GM19023 (cell line): ENCODE measurements at regions not wholly inside any gene's neighbourhood (a gene's known extent, or its start where the extent isn't known, plus 50 kb on each side); places are given as distances from the start of the nearest gene placed in this dataset.
"Not testable (repeated sequence)": the region's sequence is repeated elsewhere in the genome, so short reads cannot be mapped to it uniquely, and the experiment has no call there.

Experiments
- ATAC-seq: cut with Tn5 transposase; IDR thresholded peaks from one replicate; pipeline ENCODE4 v1.9.1; 2021; ENCODE audit warnings: mild to moderate bottlenecking, moderate library complexity; ENCODE audit not compliant: unreplicated experiment

DNA sequence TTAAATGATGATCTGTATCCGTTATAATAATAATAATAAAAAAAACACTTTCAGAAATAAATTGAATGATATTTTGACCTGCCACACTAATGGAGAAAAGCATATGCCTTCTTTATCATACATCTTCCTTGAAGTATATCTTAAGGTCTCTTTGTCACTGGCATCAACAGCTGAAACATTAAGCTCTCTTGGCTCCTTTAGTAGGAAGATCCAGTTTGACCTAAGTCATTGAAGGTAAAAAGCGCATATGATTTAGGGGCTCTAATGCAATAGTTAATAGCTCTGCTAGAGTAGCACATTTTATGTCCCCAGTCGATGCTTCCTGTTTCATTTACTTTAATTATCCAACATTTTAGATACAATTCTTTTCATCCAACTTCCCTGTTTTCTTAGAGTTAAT, 1010.8 kb downstream of the STPG2 start:
- ATAC-seq = no peak

DNA sequence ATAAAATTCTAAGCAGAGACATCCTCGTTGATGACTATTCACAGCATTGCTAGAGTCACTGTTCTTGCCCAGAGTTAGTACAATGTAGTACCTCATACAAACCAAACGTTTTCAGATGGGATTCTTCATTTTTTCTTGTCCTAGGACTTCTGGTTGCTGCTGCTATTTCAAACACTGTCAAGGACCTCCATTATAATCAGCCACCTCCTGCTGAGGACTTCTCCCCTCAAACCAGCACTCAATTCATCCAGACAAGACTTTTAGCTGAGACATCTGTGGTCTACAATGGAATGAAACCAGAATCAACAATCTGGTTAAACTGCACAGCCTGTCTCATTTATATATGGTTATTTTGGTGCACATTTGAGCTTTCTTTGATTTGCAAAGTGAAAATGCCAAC, 1008.8 kb downstream of the STPG2 start:
- no peak for ATAC-seq

DNA sequence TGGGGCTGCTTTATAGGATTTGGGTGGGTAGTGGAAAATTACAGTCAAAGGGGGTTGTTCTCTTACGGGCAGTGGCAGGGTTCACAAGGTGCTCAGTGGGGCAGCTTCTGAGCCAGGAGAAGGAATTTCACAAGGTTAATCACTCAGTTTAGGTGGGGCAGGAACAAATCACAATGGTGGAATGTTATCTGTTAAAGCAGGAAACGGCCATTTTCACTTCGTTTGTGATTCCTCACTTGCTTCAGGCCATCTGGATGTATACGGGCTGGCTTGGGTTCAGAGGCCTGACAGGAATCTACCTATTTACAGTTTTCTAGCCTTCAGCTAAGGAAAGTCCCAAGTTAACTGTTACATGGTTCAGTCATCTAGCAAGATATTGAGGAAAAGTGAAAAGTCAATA, 1003.5 kb downstream of the STPG2 start:
- ATAC-seq = no peak

DNA sequence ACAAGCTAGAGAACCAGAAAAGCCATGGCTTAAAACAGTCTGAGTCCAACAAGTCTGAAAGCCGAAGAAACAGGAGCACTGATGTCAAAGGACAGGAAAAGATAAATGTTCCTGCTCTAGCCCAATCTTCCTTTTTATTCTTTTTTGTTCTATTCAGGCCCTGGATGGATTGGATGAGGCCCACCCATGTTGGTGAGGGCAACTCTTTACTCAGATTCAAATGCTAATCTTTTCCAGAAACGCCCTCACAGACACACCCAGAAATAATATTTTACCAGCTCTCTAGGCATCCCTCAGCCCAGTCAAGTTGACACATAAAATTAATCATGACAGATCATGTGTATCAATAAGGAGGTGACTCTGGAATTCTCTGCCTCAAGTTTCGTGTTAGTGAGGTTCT, 1002.7 kb downstream of the STPG2 start:
- no peak for ATAC-seq

DNA sequence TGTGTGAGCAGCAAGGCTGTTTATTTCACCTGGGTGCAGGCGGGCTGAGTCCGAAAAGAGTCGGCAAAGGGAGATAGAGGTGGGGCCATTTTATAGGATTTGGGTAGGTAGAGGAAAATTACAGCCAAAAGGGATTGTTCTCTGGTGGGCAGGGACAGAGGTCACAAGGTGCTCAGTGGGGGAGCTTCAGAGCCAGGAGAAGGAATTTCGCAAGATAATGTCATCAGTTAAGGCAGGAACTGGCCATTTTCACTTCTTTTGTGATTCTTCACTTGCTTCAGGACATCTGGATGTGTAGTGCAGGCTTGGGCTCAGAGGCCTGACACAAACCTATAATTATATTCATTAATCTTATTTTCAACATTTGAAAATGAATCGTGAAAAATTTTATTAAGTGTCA, 1001.9 kb downstream of the STPG2 start:
- not testable (repeated sequence) for ATAC-seq

DNA sequence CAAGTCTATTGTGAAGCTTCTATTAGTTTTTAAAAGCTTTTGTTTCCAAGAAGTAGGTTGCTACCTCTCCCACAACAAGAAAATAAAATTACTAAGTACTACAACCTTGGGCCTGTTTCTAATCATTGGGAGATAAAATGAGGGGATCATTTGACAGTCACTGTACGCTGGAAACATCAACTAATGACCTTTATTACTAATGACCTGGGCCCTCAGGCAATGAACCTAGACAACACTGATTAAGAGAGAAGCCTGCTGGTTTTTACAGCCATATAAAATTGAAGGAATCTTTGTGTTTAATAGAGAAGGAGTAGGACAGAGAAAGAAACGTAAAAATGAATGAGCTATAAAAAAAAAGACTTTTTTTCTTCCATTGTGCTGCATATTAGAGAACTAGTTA, 1000.9 kb downstream of the STPG2 start:
- ATAC-seq = no peak

DNA sequence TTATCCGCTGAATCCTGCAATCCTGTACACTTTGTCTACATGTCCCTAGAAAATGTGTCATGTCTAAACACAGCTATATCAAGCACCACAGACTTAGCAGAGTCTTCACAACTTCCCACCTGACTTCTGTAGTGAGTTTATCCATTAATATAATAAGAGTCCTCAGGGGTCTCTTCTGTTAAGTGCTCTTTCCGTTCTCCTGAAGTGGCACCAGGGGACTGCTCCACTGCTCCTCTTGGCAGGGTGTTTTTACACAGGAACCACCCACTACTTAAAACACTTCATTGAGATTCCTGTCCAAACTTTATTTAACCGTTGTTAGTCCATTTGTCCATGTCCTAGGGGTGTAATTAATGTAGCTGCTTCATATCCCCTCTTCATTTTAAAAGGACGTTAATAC, 1000.4 kb downstream of the STPG2 start:
- no peak for ATAC-seq

DNA sequence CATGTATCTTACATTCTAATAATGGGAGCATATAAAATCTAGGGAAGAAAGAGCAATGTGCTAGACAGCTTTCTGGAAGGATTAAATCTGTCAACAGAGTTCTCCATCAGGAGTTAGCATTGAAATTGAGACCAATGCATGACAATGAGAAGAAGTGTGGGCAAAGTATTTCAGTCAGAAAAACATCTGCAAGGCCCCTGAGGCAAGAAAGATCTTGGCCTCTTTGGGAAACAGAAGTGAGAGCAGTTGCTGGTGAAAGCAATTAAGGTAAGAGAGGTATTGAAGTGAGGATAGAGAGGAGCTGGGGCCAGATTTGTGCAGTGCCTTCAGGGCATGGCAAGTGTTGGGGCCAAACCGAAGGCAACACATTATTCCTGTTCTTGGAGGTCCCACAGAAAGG, 999.1 kb downstream of the STPG2 start:
- ATAC-seq = no peak

DNA sequence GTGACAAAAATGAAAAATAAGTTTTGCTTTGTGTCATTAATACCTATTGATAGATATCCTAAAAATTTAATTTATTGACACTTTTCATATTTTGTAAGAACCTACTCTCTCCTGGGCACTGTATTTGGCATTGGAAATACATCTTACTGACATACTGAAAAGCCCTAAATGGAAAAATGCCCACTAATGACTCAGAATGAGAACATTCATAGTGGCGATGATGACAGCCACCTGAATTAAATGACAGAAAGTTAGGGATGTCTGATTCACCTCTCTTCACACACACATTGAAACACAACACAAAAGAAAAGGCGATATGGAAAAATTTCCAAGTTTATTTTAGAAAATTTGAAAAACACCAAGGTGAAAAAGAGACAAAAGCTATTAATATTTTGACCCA, 992.3 kb downstream of the STPG2 start:
- ATAC-seq = no peak

DNA sequence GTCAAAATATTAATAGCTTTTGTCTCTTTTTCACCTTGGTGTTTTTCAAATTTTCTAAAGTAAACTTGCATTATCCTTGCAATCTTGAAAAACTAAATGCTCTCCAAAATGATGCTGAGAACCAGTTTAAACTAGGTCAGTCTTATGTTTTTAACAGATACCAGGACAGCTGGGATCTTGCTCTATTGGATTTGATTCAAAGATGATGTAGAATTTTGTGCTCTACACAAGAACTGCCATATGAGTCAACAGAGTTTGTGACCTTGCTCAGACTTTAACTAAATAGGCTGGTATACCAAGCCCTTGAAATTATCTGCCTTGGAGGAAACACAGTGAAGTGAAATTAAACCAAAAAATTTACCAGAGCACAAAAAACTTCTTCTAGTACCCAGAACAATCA, 991.1 kb downstream of the STPG2 start:
- no peak for ATAC-seq

DNA sequence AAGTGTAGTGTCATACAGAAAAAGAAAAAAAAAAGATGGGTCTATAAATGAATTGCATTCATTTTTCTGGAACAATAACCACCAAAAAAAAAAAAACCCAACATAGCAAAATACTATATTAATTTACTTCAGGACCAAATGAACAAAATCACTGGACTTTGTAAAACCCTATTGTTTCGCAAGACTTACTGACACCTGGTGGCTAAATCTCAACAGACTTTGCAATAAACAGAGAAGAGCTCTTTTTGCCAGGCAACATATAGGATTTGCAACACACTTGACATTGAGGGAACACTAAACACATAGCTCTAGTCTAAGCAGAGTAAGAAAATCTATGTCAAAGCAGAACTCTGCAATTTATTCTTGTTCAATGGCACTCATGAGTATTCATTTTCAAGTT, 990.2 kb downstream of the STPG2 start:
- no peak for ATAC-seq

DNA sequence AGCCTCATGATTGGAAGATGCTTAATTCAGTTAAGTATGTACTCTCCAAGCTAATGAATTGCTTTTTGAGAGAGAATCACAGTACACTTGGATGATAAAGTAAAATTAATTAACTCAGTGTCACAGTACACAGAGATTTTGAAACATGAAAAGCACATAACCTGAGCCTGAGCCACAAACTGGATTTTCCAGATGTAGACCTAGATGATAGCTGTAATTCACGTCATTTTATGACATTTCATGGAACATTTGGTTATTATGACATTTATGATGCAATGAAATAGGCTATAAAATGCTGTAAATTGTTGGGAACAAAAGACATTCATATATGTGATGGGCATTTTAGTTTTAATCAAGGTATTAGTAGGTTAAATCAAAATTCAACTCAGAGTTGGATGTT, 983.7 kb downstream of the STPG2 start:
- ATAC-seq = no peak

DNA sequence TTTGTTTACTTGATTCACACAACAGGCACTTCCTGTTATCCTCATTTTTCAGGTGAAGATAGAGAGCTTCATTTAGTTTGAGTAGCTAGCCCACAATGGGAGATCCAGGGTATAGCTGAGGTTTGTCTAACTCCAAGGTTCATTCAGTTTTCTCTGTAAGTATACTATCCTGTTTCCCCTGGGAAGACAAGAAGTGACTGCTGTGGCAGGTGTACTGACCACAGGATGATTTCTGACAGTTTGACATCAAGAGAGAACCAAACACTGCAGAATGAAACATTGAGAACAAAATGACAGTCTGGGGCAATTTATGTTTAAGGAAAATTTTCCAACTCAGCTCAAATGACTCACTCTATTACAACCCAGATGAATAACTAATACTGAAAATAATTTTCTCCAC, 958.0 kb downstream of the STPG2 start:
- ATAC-seq = no peak

DNA sequence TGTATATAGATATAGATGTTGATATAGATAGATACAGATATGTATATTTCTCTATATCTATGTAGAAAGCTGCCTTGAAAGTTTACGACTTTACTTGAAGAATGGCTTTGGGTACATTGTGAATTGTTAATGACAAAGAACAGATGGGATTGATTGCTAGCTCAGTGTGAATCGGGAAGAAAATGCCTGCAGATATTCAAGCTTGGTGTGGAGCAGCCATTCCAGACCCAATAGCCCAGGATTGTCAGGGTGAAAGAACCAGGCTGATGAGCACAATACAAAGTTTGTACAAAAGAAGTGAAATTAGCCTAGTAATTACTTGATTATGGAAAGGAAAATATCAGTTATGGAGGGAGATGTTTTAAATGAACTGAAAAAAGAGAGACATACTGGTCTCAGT, 946.2 kb downstream of the STPG2 start:
- ATAC-seq = no peak

DNA sequence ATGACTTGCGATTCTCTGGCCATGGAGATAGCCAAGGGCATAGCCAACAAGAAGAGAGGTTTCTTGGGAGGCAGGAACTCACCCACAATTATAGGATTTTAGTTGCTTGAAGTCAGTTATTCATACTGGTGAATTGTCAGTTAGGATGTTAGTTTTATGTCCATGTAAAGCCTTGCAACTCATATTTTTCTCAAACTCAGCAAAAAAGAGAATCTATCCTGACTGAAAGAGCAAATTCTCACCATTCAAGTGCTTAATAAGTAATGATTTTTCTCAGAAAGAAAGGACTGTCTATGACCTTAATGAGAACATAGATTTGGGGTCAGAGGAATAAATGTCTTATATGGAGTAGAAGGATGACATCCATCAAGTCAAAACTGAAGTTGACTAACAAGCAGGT, 934.5 kb downstream of the STPG2 start:
- ATAC-seq = no peak

DNA sequence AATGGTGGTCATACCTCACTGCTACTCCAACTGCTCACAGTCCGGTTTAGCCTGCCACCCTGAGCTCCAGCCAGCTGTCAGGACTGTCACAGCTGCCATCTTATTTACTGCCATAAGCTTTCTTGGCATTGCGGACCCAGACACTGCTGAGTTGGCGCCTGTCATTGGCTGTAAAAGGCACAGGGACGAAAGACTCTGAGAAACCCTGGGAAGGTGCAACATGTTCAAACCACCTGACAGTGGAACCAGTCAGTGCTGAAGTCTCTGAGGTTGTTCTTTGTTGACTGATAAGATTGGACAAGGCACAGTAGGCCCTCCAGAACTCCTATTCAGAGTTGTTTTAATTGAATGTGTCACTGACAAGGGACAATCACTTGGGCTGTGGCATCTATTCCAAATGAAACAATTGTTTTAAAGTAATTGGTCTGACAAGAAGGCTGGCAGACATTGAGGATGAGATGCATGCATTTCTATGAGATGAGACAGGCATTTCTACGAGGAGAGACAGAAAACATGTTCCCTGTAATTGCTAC, 927.8 kb downstream of the STPG2 start:
- no peak for ATAC-seq

DNA sequence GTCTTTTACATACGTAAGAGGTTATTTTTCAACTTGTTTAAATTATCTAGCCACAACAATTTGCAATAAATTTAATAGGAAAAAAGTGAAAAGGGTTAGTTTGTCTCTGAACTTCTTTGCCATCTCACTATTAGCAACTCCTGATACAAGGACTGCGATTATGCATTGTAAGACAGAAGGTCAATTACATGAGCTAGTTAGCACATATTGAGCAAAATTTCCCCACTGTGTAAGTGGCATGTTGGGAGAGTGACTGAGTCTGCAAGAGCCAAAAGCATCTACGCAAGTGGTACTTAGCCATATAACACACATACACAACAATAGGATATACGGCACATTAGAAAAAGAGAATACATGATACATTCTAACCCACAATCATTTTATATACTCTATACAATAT, 927.2 kb downstream of the STPG2 start:
- no peak for ATAC-seq

DNA sequence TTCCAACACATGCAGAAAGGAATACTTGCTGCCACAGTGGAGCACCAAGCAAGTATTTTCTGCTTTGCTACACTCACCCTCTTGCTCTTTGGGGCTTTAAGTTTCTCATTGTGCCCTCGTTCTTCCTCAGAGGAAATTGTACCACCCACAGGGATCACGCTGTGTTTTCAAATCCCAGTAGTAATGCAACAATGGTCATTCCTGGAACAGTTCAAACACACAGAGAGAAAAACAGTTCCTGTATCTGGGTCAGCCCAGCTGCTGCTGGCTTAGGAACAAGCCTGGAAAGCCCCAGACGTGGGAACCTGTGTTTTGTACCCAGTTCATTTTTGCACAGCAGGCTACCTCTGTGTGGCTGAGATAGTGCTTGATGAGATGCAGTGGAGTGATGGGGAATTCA, 907.8 kb downstream of the STPG2 start:
- no peak for ATAC-seq

DNA sequence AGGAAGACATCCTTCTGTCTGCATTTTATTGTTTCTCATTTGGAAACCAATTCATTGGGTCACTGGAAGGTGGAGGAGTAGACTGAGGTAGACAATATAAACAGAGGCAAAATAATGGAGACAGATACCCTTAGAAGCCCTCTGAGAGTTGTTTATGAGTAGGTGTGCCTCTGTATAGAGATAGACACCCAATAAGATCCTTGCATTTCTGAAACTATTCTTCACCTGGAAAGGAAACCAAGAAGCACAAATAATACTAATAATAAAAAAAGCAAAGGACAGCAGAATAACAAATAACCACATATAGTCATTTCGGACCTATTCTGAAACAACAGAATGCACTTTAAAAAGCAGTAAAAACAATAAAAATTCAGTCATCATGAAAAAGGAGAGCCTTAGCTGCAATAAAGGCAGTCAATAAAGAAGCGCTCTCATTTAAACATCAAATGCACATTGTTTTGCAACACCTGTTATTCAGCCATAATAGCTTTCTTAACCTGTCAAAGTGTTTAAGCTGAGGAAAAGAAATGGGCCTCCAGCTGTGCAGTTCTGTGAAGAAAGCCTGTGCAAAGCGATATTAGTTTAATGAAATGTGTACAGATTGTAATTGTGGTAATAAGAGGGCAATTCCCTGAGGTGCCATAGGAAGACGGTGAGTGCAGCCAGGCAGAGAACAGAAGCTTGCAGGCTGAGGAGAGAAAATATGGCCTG, 904.2 kb downstream of the STPG2 start:
- ATAC-seq = no peak

DNA sequence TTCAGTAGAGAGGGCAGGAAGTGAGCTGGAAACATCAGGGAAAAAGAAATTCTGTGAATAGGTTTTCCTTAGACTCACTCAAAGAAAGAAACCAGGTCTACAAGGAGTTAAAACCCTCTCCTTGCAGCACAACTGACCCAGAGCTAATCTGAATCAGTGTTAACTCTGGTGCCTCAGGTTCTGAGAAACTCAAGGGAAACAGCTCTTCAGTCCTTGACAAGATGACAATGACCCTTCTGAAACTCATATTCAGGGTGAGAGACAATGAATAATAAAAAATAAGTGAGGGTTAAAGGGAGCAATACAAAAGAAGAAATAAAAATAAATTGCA, 903.6 kb downstream of the STPG2 start:
- no peak for ATAC-seq

DNA sequence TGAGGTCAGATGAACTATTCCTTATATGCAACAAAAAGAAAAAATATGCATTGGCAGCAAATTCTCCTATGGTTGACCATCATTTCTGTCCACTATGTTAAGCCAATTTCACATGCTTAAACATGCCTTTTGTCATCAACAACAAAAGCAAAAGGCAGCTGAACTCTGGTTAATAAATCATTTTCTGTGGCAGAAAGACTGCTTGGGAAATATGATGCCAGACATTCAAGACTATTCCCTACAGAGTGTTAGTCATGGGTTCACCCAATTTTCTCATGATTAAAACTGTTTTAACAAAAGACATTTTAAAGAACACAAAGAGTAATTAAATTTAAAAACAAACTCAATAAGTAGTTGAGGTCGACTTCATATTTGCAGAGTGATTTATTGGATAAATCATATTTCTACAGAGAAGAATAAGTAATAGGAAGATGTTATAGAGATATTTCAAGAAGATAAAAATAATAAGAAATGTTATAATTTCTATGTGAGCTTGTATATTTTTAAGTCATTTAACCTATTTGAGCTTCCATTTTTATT, 890.6 kb downstream of the STPG2 start:
- no peak for ATAC-seq

DNA sequence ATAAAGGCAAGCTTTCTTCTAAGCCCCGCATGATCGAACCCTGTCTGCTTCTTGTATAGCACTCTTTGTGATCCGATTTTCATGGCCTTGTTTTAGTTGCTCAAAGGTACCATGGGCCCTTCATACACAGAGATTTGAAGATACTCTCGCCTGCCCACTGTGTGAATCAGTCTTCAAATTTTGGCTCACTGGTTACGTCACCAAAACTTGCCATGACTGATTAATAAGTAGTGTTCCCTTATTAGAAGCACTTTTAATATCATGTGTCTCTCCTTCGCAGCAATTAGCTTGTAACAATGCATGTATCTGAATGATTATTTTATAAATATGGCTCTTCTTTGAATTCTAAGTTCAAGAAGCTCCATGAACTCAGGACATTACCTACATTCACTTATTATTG, 880.5 kb downstream of the STPG2 start:
- ATAC-seq = no peak

DNA sequence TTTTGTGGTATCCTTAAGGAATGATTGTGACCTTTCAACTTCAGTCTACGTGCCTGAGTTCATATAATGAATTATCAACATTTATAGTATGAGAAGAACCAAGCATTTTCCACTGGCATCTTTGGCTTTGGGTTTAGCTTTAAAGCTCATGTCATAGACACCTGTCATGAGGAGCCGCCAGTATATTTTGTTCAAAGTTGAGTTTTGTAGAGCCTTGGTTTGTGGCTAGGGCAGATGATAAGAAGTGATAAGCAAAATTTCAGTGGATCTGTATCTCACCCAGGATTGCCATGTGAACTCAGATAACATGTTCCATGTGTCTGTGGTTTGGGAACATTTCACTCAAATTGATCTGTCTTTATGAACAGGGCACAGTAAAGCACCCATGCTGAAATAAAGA, 873.2 kb downstream of the STPG2 start:
- ATAC-seq = no peak
